Ammon's horn (tissue), 1 donor: ENCODE measurements at regions not wholly inside any gene's neighbourhood (a gene's known extent, or its start where the extent isn't known, plus 50 kb on each side); places are given as distances from the start of the nearest gene placed in this dataset.

Experiments used
- DNase-seq: peaks from one replicate; pipeline ENCODE4 v3.0.0-alpha.2; 2016; ENCODE audit warnings: low spot score

- DNase-seq, result no peak
Measured at GRCh38 chr12:58481811-58482210, 438.5 kb downstream of the LRIG3 start.

DNA sequence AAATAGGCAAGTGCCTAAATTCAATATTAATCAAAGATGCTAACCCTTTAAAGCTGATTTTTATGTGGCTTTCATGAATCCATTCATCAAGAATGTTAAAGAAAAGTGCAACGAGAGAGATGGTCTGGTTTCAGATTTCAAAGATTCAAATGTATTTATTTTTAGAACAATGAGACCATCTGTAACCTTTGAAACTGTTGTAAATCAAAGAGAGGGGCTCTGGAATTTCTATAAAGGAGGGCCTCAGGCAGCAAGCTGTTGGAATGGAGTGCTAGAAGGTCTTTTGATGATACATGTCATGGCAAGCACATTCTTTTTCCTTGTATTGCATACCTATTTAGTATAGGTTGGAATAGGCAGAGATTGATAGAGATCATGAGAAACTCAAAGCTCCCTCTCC, 433.0 kb downstream of the LRIG3 start:
- no peak for DNase-seq

DNA sequence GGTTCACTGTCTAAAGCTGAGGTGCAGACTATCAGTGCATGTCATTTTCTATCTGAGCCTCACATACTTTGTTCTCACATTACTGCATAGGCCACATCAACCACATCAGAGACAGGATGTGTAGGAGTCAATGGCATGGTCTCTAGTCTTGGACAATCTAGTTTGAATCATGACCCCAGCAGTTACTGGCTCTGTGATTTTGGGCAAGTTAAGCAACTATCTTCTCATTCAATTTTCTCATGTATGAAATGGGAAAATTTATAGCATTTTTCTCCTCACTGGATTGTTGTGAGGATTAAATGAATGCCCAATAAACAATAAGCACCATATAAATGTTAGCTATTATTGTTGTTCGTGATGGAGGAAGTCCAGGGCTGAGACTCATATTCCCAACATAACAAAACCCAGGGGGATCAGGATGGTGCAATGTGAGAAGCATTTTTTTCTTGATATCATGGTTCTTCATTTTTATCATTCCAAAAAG, 432.6 kb downstream of the LRIG3 start:
- DNase-seq, result no peak

DNA sequence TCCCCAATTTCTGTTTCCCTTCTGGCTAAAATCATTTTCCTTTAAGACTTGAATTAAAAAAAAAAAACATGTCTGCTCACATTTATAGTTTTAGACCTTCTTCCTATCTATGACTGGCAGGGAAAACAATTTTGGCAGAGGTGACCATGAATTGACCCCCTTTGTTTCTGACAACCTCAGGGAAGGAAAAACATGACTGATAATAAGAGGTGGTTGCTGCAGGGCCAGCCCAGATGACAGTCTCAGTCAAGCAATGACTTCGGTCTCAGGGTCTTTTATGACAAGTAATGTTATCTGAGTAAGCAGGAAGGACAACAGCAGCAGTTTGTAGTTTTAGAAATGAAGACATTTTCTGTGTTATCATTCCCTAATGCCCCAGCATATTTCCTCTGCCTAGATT, 430.9 kb downstream of the LRIG3 start:
- DNase-seq, result no peak

GRCh38 chr12:58491306-58491705, 429.0 kb downstream of the LRIG3 start:
- DNase-seq, result no peak

GRCh38 chr12:58496411-58497190, 423.7 kb downstream of the LRIG3 start:
- DNase-seq, result no peak

GRCh38 chr12:58500399-58500798, 419.9 kb downstream of the LRIG3 start:
- DNase-seq, result no peak

GRCh38 chr12:58502226-58502625, 418.1 kb downstream of the LRIG3 start:
- DNase-seq, result peak; percentile 18

DNA sequence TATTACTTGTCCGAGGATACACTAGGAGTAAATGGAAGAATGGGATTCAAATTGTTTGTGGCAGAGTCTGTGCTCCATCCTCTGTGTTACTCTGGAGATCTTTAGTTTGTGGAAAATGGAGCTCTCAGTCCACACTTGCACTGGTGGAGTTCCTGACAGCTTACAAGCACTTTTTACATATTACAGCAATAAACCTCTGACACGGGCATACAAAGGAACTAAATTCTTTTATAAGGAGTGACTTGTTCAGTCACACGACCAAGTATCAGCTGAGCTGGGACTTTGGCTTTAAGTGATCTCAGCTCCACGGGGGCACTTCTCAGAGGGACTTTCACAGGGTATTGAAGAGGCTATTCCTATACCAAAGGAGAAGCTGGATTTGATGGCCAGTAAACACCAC, 417.5 kb downstream of the LRIG3 start:
- no peak for DNase-seq

- no peak for DNase-seq
Measured at GRCh38 chr12:58503731-58504130, 416.6 kb downstream of the LRIG3 start.

- no peak for DNase-seq
Measured at GRCh38 chr12:58504143-58504938, 416.0 kb downstream of the LRIG3 start.

DNA sequence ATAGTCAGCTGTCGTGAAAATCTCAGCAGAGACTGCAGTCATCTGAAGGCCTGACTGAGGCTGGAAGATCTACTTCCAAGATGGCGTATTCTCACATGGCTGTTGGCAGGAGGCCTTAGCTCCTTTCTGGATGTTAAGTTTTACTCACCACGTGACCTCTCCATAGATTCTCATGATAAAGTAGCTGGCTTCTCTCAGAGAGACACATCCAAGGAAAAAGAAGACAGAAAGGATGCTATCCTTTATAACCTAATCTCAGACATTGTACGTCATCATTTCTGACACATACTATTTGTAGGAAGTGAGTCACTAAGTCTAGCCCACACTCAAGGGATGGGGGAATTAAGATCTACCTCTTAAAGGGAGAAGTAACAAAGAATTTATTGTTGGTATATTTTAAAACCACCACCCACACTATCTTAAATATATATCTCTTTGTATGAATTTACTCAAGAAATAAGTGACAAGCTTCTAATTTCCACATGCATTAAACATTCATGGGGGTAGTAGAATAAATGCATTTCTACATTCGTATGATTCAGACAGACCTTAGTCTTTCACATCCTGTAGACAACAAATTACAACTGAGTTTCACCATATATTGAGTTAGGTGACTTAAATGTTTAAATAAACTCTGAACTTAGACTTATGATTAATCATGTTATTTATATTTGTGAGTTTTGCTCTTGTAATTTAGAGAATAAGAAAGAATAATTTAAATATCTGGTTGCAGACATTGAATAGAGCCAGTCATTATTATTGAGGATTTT, 411.0 kb downstream of the LRIG3 start:
- no peak for DNase-seq

DNA sequence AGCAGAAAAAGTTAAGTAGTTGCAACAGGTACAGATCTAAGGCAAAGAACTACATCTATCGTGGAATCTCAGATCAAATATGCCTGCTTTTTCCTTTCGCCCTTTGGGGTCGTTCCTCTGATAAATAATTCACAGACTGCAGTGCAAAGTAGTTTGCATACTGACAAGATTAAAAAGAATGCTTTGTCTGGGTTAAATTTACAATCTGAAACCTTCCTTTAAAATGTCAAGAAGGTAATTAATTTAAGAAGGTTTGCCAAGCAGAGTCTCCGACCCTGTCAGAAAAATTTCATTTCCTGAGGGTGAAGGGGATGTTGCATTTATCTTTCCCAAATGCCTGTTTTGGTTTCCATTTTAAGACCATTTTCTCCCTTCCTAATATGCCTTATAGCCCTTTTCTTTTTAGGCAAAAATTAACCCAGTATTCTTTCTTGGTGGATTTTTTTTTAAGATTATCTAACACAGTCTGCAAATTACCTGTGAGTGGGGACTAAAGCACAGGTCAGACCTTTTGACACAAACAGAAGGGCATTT, 406.9 kb downstream of the LRIG3 start:
- DNase-seq, result no peak

DNA sequence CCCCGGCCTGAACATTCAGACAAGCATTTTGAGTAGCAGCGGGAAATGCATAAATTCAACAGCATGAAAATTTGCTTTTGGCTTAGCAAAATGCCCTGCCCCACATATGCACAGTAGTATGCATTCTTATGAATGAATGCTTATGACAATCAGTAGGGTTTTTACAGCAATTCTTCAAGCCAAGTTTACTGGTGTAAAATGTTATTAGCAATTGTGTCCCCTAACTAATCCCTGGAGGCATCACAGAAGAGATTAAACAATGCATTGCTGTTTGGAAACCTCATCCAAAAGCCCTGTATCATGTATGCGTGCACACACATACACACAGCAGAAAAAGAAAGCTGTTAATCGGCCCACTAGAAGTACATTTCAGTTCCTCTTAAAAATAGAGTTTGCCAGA, 406.5 kb downstream of the LRIG3 start:
- DNase-seq, result no peak

DNA sequence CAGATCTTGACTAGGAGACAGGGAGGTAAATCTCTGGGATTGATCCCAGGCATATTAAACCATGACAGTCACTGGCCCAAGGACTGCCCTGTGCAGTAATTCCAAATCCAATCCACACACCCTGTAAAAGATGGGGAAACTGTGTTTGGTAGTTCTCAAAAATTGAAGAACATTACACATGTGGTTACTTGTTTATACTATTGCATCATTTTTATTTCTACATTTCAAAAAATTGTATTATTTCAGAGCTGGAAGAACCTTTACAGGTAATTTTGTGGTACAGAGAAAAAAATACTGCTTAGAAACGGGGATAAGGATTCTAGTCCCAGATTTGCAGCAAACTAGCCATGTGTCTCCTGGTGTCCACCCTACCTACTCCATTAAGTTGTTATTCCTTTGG, 400.5 kb downstream of the LRIG3 start:
- no peak for DNase-seq

GRCh38 chr12:58521152-58521551, 399.2 kb downstream of the LRIG3 start:
- DNase-seq, result no peak

GRCh38 chr12:58521796-58522195, 398.5 kb downstream of the LRIG3 start:
- DNase-seq, result no peak

GRCh38 chr12:58523360-58523759, 396.9 kb downstream of the LRIG3 start:
- no peak for DNase-seq

- DNase-seq, result no peak
Measured at GRCh38 chr12:58528271-58528670, 392.0 kb downstream of the LRIG3 start.

DNA sequence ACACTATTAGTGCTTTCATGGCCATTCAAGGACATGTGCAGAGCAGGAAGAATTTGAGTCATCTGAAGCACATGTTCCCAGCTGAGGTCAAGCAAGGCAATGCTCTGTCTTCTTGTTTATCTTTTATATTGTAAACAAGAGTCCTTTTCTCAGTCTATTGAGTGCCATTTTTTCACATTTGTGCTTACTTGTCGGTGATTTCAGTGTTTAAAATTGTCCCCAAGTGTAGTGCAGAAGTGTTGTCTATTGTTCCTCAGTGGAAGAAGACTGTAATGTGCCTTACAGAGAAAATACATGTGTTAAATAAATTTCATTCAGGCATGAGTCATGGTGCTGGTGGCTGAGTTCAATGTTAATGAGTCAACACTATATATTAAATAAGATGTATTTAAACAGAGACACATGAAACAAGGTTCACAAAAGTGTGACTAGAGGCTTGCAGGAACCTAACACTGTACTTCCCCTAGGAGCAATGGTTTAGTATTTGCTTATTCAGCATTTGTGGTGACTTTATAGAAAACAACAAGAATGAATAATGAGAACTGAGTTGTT, 391.1 kb downstream of the LRIG3 start:
- DNase-seq, result no peak

DNA sequence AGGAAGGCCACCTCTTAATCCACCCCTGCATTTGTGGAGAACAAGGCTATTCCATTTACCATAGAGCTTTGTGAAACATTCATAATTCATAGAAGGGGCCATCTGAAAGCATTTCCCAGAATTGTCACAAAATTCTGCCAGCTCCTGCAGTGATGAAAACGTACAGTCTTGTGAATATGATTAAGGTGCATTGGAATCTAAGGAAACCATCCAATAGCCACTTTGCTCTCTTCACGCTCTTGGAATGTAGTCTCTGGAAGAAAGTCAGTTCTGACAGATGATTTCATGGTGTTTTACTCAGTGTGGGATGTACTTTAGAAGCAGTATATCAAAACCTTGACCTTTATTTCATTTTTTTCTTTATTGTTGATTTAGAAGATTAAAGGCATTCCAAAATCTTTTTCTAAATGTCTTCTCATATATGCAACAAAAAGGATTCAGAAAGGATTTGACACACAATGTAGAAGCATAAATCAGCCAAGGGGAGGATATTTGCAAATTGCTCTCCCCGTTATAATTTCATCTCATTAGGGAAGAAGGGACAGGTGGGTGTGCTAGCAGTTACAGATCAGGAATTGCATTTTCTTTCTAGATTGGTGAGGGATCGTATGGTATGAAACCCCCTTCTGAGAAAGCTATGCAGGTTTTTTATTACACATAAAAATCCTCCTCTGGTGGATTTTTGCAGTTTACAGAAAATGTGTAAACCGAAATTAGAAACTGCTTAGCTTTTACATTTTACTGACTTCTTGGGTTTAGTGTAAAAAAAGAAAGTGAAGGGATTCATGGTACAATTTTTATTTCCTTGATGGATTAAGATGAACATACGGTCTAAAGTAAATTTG, 390.2 kb downstream of the LRIG3 start:
- DNase-seq, result no peak
